ENCODE measurements at regions not wholly inside any gene's neighbourhood (a gene's known extent, or its start where the extent isn't known, plus 50 kb on each side); places are given as distances from the start of the nearest gene placed in this dataset.

- TF ChIP-seq CTCF (IDR thresholded peaks at IDR 0.05; ENCODE audit: borderline replicate concordance, extremely low read depth, low read length, poor library complexity, severe bottlenecking) (no peak), EZH2 (IDR thresholded peaks at IDR 0.05; ENCODE audit: borderline replicate concordance, low read depth, low read length, severe bottlenecking) (no peak)
These were observed 331.9 kb upstream of the FLRT2 start for GRCh38 chr14:85198001-85198400.

Data from DND-41 (cell line).